Retinal pigment epithelial cell (primary cell): ENCODE measurements at regions not wholly inside any gene's neighbourhood (a gene's known extent, or its start where the extent isn't known, plus 50 kb on each side); places are given as distances from the start of the nearest gene placed in this dataset.

Experiments
- DNase-seq: peaks from one replicate; pipeline ENCODE4 v3.0.0-alpha.2; 2010; ENCODE audit warnings: low read depth
- H3K4me3 ChIP-seq: 2 replicates; pipeline ENCODE4 v1.5.1; 2011; ENCODE audit warnings: mild to moderate bottlenecking, low read length, control low read depth, moderate library complexity
- CTCF ChIP-seq: conservative IDR thresholded peaks from 2 replicates; pipeline ENCODE4 v1.5.1; 2011; ENCODE audit warnings: low read depth, low read length, control low read depth, inconsistent platforms

GRCh38 chr6:15758631-15759215, 95.9 kb upstream of the DTNBP1 start:
- H3K4me3 ChIP-seq = no peak overlapping the region
- no peak for DNase-seq
- no peak for TF ChIP-seq CTCF

- peak; percentile 34 for DNase-seq
- no peak overlapping the region for H3K4me3 ChIP-seq
- TF ChIP-seq CTCF = peak; percentile 11
Observed at GRCh38 chr6:15755526-15755925, 92.7 kb upstream of the DTNBP1 start.

GRCh38 chr6:15754706-15755079, 91.9 kb upstream of the DTNBP1 start:
- H3K4me3 ChIP-seq = no peak overlapping the region
- no peak for TF ChIP-seq CTCF
- no peak for DNase-seq

GRCh38 chr6:15754035-15754705, 91.3 kb upstream of the DTNBP1 start:
- no peak for DNase-seq
- no peak overlapping the region for H3K4me3 ChIP-seq
- no peak for TF ChIP-seq CTCF

GRCh38 chr6:15752820-15753219, 90.0 kb upstream of the DTNBP1 start:
- no peak for DNase-seq
- TF ChIP-seq CTCF = peak; percentile 27
- no peak overlapping the region for H3K4me3 ChIP-seq

- no peak for DNase-seq
- no peak overlapping the region for H3K4me3 ChIP-seq
- no peak for TF ChIP-seq CTCF
Observed at GRCh38 chr6:15751721-15752350, 89.0 kb upstream of the DTNBP1 start.

- TF ChIP-seq CTCF = no peak
- DNase-seq = no peak
- no peak overlapping the region for H3K4me3 ChIP-seq
Observed at GRCh38 chr6:15748341-15748740, 85.5 kb upstream of the DTNBP1 start.
